Kidney epithelial cell (primary cell): ENCODE measurements at regions not wholly inside any gene's neighbourhood (a gene's known extent, or its start where the extent isn't known, plus 50 kb on each side); places are given as distances from the start of the nearest gene placed in this dataset.

Source experiments
- DNase-seq: peaks from one replicate; pipeline ENCODE4 v3.0.0-alpha.2; 2010; ENCODE audit warnings: low read depth
- H3K27me3 ChIP-seq: 2 replicates; pipeline ENCODE4 v1.6.0; 2011; ENCODE audit warnings: low read length; ENCODE audit not compliant: control insufficient read depth, insufficient read depth
- H3K36me3 ChIP-seq: 2 replicates; pipeline ENCODE4 v1.5.1; 2011; ENCODE audit warnings: low read length; ENCODE audit not compliant: control insufficient read depth, insufficient read depth
- H3K4me3 ChIP-seq: 2 replicates; pipeline ENCODE4 v1.5.1; 2011; ENCODE audit warnings: low read depth, mild to moderate bottlenecking, control low read depth, low read length
- TF ChIP-seq, protein P1 (sequence below): IDR thresholded peaks from 2 replicates; pipeline ENCODE4 v1.5.1; 2011; ENCODE audit warnings: mild to moderate bottlenecking, moderate library complexity, low read length, control low read depth, inconsistent platforms; ENCODE audit not compliant: insufficient read depth, poor library complexity, severe bottlenecking

DNA sequence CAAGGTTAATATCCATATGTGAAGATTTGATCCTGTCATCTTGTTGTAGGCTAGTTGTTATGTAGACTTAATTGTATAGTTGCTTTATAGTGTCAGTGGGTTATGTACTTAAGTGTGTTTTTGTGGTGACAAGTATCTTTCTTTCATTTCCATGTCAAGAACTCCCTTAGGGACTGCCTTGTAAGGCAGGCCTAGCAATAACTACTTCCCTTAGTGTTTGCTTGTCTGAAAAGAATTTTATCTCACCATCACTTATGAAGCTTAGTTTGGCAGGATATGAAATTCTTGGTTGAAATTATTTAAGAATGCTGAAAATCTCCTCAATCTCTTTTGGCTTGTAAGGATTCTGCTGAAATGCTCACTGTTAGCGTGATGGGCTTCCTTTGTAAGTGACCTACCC, 467.6 kb downstream of the CDH2 start:
- no peak for DNase-seq
- TF ChIP-seq, protein P1, sequence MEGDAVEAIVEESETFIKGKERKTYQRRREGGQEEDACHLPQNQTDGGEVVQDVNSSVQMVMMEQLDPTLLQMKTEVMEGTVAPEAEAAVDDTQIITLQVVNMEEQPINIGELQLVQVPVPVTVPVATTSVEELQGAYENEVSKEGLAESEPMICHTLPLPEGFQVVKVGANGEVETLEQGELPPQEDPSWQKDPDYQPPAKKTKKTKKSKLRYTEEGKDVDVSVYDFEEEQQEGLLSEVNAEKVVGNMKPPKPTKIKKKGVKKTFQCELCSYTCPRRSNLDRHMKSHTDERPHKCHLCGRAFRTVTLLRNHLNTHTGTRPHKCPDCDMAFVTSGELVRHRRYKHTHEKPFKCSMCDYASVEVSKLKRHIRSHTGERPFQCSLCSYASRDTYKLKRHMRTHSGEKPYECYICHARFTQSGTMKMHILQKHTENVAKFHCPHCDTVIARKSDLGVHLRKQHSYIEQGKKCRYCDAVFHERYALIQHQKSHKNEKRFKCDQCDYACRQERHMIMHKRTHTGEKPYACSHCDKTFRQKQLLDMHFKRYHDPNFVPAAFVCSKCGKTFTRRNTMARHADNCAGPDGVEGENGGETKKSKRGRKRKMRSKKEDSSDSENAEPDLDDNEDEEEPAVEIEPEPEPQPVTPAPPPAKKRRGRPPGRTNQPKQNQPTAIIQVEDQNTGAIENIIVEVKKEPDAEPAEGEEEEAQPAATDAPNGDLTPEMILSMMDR = no peak
- Histone ChIP-seq H3K36me3 (no peaks in the 10 kb centered on the region), H3K27me3 (no peaks in the 10 kb centered on the region), H3K4me3 (no peak overlapping the region)

DNA sequence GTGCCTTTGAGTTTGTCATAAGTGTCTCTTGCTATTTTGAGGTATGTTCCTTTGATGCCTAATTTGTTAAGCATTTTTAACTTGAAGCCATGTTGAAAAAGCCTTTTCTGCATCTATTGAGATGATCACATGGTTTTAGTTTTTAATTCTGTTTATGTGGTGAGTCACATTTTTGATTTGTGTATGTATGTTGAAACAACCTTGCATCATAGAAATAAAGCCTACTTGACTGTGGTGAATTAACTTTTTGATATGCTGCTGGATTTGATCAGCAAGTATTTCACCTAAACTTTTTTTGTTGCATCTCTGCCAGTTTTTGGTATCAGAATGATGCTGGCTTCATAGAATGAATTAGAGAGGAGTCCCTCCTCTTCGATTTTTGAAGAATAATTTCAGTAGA, 469.7 kb downstream of the CDH2 start:
- Histone ChIP-seq H3K36me3 (no peaks in the 10 kb centered on the region), H3K27me3 (no peaks in the 10 kb centered on the region), H3K4me3 (no peak overlapping the region)
- DNase-seq = no peak
- TF ChIP-seq, protein P1 = no peak

DNA sequence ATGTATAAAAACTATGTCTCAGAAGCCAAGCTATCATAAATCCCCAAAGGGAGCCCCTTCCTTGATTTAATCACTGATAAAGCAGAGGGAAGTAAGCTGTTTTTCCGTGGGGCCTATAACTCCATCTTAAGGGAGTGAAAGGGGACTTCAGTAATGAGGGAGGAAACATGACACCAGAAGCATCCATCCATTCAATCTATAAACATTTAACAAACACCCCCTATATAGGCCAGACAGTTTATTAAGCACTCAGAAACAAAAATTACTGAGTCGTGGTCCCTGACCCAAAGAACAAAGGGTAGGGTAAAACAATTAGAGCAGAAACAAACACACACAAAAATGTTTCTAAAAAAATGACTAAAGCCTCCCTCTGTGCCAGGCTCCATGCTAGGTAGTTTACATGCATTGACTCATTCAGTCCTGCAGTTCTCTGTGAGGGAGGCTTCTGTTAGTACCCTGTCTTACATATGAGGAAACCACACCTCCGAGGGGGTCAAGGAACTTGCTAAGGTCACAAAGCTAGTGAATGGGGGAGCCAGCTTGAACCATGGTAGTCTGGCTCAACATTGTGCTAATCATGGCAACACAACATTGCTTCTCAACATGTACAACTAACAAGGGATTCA, 472.1 kb downstream of the CDH2 start:
- TF ChIP-seq, protein P1 = no peak
- Histone ChIP-seq H3K36me3 (no peaks in the 10 kb centered on the region), H3K27me3 (no peaks in the 10 kb centered on the region), H3K4me3 (no peak overlapping the region)
- no peak for DNase-seq

DNA sequence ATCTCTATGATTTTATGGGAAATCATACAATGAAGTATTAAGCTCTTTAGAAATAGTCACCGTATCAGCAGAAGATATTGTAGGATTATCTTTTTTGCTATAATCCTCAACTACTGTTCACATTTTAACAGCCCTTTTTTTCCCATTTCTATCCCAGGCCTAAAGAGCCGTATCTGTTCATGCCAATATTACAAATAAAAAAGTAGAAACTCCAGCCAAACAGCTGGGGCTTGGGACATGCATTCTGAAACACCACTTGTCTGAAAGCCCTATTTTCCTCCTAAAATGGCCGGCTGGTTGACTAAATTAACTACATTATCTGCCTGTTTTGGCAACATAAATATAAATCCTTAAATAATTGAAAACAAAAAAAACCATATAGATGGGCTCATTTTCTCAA, 477.8 kb downstream of the CDH2 start:
- Histone ChIP-seq H3K4me3 (no peak overlapping the region), H3K36me3 (no peaks in the 10 kb centered on the region), H3K27me3 (no peaks in the 10 kb centered on the region)
- DNase-seq = no peak
- TF ChIP-seq, protein P1 = no peak

DNA sequence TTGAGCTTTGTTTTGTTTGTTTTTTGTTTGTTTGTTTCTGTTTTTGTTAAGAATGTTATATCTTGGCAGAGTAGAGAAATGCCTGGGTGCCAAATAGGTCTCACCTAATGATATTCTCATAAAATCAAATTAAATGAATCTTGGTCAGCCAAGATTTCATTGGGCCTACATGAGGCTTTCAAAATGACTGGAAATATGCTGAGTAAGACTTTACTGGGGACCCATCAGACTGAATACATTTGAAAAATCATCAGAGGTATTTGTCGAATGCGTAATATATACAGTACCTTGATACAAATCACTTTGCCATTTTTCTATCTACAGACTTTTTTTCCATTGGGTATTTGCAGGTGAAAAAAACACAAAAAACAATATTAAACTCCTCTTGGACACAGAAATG, 480.8 kb downstream of the CDH2 start:
- DNase-seq = no peak
- TF ChIP-seq, protein P1 = no peak
- Histone ChIP-seq H3K27me3 (no peaks in the 10 kb centered on the region), H3K4me3 (no peak overlapping the region), H3K36me3 (no peaks in the 10 kb centered on the region)

DNA sequence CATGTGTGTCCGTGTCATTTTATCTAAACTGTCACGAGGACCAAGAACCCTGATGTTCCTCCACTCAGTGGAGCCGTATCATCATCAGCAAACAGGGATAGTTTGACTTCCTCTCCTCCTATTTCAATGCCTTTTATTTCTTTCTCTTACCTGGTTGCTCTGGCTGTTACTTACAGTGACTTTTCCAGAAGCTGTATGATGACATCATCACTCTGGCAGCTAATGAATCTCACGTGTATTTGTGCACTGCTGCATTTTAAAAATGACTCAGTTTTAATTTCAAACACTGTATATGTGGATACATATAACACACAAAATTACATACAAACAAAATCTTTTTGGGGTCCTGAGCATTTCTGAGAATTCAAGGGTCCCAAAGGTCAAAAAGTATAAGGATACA, 481.4 kb downstream of the CDH2 start:
- TF ChIP-seq, protein P1 = no peak
- no peak overlapping the region for H3K4me3 ChIP-seq
- peak; percentile 56 for DNase-seq
- H3K36me3 ChIP-seq = no peaks in the 10 kb centered on the region
- no peaks in the 10 kb centered on the region for H3K27me3 ChIP-seq
